22Rv1 (cell line): ENCODE measurements at regions not wholly inside any gene's neighbourhood (a gene's known extent, or its start where the extent isn't known, plus 50 kb on each side); places are given as distances from the start of the nearest gene placed in this dataset.

ENCODE experiments used
- ZFX ChIP-seq: fragments of 450-650 bp; IDR thresholded peaks from 2 replicates; pipeline ENCODE4 v1.6.1; 2017; ENCODE audit warnings: antibody characterized with exemption, borderline replicate concordance
- TF ChIP-seq, protein P1 (sequence below): fragments of 450-650 bp; IDR thresholded peaks from 2 replicates; pipeline ENCODE4 v1.5.1; 2017; ENCODE audit warnings: mild to moderate bottlenecking

DNA sequence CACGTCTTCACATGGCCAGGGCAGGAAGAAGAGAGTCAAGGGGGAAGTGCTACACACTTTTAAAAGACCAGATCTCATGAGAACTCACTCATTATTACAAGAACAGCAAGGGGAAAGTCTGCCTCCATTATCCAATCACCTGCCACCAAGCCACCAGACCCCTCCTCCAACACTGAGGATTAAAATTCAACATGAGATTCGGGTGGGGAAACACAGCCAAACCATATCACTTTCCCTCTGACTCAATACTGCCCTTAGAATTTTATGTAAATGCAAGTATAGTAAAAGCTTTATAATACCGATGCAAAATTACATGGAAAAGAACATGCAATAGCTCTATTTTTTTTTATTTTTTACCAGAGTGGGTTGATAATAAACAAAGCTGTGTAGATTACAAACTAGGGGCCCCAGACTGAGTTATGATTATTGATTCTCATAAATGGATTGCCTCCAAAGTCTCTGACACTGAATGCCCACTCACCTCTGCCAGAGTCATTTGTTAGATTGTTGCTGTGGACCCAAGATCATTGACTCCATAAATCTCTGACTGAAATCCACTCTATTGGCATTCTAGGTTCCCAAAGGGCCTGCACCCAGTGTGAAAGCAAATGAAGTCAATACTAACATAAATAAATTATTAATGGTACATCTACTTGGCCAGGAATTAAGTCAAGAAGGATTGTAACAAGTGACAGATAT is 184.8 kb upstream of the FUT9 start:
- TF ChIP-seq, protein P1, sequence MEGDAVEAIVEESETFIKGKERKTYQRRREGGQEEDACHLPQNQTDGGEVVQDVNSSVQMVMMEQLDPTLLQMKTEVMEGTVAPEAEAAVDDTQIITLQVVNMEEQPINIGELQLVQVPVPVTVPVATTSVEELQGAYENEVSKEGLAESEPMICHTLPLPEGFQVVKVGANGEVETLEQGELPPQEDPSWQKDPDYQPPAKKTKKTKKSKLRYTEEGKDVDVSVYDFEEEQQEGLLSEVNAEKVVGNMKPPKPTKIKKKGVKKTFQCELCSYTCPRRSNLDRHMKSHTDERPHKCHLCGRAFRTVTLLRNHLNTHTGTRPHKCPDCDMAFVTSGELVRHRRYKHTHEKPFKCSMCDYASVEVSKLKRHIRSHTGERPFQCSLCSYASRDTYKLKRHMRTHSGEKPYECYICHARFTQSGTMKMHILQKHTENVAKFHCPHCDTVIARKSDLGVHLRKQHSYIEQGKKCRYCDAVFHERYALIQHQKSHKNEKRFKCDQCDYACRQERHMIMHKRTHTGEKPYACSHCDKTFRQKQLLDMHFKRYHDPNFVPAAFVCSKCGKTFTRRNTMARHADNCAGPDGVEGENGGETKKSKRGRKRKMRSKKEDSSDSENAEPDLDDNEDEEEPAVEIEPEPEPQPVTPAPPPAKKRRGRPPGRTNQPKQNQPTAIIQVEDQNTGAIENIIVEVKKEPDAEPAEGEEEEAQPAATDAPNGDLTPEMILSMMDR, result no peak
- TF ChIP-seq ZFX, result no peak
